GM18511 (cell line): ENCODE measurements at regions not wholly inside any gene's neighbourhood (a gene's known extent, or its start where the extent isn't known, plus 50 kb on each side); places are given as distances from the start of the nearest gene placed in this dataset.

Experiments used
- ATAC-seq: cut with Tn5 transposase; IDR thresholded peaks from one replicate; pipeline ENCODE4 v1.9.1; 2021; ENCODE audit warnings: mild to moderate bottlenecking, moderate library complexity; ENCODE audit not compliant: unreplicated experiment

DNA sequence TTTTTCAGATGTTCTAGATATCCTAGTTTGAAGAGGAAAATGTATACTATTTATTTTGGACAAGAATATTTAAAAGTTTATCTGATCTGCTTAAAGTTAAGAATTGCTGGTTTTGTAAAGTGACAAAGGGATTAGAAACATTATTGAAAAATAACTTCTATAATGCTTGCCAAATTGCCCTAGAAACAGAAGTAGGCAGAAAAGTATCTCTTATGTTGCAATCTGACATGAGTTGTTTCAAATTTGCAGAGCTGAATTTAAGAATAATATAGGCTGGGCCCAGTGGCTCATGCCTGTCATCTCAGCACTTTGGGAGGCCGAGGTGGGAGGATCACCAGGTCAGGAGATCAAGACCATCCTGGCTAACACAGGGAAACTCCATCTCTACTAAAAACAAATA, 777.1 kb downstream of the LIG4 start:
- no peak for ATAC-seq

DNA sequence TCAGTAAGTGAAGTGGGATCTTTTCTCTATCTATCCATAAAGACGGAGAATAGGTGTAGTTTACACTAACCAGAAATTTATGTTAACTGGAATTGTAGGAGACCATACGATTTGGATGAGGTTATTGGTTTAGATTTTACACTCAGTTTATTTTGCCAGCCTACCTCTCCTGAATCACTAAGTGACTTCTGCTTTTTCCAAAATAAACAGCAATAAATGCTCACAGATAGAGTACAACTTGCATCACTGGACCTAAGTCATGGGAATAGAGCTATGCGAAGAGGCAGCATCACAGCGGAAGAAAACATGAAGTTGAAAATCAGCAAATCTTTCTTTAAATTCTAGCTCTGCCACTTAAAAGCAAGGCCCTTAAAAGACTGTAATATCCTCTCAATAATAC, 781.0 kb downstream of the LIG4 start:
- ATAC-seq, result no peak

- ATAC-seq, result no peak
Measured at GRCh38 chr13:107427536-107427935, 787.8 kb downstream of the LIG4 start.

GRCh38 chr13:107422421-107422820, 792.9 kb downstream of the LIG4 start:
- ATAC-seq, result no peak

GRCh38 chr13:107421951-107422350, 793.4 kb downstream of the LIG4 start:
- no peak for ATAC-seq

- no peak for ATAC-seq
Measured at GRCh38 chr13:107421028-107421427, 794.3 kb downstream of the LIG4 start.

DNA sequence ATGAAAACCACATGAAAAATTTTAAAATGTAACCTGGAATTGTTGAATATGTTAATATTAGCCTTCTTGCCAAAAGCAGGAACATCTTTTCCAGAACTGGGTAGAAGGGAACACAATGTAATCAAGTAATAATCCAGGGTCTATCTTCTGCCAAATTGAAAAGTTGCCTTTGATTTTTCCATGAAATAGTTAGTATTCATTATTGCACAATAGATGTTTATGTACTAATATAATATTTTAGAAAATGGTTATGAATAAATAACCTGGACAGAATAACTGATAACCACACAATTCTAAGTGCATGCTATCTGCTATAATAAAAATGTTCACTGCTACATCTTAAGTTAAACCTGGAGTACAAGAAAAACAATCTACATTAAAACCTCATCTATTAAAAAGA, 802.3 kb downstream of the LIG4 start:
- no peak for ATAC-seq

DNA sequence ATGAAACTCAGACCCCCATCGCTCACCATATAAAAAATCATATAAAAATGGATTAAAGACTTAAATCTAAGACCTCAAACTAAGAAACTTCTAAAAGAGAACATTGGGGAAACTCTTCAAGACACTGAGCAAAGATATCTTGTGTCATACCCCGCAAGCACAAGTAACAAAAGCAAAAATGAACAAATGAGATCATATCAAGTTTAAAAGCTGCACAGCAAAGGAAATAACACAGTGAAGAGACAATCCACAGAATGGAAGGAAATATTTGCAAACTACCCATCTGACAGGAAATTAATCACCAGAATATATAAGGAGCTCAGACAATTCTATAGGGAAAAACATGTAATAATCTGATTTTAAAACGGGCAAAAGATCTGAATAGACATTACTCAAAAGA, 808.3 kb downstream of the LIG4 start:
- no peak for ATAC-seq

DNA sequence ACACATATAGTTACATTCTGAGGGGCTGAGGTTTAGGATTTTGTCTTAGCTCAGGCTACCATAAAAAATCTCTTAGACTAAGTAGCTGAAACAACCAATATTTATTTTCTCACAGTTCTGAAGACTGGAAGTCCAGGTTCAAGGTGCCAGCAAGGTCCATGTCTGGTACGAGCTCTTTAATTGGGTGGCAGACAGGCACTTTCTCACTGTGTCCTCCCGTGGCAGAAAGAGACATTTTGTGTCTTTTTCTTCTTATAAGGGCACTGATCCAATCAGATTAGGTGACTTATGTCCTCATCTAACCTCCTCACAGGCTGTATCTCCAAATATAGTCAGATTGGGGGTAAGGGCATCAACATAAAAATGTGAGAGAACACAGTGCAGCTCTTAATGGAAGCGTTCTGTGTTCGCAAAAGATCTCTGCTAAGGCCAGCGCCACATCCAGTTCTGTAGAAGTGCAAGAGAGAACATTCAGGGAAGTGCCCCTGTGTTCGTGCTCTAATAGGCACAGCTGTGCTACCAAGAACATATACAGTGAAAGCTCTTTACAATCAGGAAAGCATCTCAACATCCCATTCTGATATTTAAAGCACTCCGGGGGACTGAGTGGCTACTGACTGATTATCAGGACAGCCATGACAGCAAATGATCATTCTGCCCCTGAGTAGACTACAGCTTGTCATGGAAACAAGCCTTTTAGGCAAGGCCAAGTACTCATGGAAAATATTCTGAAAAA, 819.2 kb downstream of the LIG4 start:
- no peak for ATAC-seq

DNA sequence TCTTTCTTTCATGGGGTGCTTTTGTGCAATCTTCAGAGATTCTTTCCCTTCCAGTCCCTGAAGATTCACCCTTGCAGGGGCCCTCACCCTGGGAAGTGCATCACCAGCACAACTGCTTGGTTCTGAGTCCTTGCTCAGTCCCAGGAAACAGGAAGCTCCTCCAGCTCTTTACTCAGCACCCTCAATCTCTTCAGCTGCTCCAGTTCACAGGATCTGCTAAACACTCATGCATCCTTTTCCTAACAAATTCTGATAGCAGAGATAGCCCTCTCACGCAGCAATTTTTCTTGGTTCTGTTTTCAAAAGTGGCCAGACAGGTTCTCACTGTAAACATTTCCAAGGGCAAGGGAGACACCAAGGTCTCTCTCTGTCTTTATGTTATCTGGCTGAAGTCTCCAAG, 823.1 kb downstream of the LIG4 start:
- no peak for ATAC-seq

GRCh38 chr13:107387525-107387924, 819.6 kb upstream of the ARGLU1 start:
- ATAC-seq, result no peak

- no peak for ATAC-seq
Measured at GRCh38 chr13:107379407-107380155, 811.6 kb upstream of the ARGLU1 start.

GRCh38 chr13:107376341-107377125, 808.6 kb upstream of the ARGLU1 start:
- no peak for ATAC-seq

DNA sequence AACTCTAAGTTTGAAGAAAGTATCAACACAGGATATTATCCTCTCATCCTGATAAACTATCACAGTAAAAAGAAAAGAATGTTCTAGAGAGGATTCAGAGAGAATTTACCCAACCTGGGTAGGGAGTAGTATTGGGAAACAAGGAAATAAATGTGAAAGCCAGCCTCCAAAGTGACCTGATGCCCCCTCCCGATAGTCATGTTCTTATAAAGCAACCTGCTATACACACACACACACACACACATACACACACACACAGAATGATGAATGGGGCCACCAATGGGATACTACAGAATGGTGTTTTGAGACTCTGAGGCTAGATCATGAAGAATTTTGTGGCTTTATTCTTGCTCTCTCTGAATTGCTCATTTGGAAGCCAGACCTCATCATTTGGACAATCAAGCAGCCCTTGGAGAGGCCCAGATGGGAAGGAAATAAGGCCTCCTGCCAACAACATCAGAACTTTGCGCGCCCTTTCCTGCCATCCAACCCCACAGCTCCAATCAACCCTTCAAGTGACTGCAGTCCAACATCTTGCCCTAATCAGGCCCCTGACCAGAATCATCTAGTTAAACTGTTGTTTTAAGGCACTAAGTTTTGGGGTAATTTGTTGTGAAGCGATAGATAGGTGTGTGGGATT, 807.9 kb upstream of the ARGLU1 start:
- ATAC-seq, result no peak

GRCh38 chr13:107374038-107374437, 806.1 kb upstream of the ARGLU1 start:
- no peak for ATAC-seq

- no peak for ATAC-seq
Measured at GRCh38 chr13:107373551-107373950, 805.6 kb upstream of the ARGLU1 start.

DNA sequence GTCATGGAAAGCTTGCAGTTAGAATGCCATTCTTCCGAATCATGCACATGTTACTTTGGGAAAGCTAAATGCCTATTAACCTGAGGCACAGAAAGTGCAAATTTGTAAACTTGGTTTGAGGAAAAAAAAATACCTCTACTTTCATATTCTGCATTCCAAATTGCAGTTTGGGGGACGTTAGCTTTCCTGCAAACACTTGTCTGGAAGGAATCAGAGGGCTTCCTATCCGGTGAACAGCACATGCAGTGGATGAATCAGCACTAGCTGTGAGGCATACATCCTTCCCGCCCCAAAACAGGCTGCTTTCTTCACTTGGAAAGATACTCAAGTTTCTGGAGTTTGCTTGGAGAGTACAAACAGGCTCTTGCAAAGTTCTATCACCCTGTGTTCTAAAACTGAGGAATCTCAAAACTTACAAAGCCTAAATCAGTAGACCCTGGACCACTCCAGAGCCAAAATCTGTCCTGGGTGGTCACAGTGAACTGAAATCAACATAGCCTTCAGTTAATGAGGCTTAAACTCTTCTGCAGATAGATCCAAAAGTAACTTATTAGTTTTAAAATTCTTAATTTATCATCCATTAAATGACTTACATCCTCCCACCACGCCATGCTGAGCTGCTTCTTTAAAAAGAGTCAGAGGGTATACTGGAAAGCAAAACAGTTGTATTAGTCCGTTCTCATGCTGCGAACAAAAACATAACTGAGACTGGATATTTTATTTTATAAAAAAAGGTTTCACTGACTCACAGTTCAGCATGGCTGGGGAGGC, 802.3 kb upstream of the ARGLU1 start:
- no peak for ATAC-seq

GRCh38 chr13:107367258-107367657, 799.3 kb upstream of the ARGLU1 start:
- ATAC-seq, result no peak

DNA sequence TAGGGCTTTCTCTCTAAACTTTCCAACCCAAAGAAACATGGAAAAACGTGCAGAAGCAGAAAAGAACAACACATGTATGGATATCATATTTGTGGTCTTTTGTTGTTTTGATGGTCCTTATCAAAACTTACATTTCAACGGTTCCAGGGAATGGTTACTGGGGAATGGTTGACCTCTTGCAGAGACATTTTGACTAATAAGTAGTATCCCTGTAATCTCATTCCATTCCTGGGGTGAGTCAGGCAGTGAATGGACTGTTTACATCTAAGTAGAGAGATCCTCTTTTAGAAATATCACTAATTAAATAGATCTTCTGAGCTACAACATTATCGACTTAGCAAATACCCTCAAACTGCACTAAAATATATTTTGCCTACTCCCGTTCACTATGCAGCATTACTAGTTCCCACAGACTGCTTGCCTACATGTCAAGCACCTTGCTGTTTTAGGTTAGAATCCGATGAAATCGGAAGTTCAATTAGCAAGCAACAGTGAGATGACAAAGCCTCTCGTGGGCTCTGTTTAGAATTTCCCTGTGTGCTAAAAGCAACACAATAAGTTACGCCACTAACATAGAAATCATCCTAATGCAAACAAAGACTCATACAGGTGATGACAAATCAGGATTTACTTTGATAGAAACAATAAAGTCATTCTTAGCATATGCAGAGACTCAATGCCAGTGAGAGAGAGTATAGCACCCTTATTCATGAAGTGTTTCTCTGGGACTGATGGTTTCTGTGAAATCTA, 797.7 kb upstream of the ARGLU1 start:
- no peak for ATAC-seq

GRCh38 chr13:107364658-107365057, 796.7 kb upstream of the ARGLU1 start:
- ATAC-seq, result no peak
